Dedifferentiated amniotic fluid mesenchymal stem cell (primary cell): ENCODE measurements at regions not wholly inside any gene's neighbourhood (a gene's known extent, or its start where the extent isn't known, plus 50 kb on each side); places are given as distances from the start of the nearest gene placed in this dataset.

Source experiments
- DNase-seq: peaks from one replicate; pipeline ENCODE4 v3.0.0-alpha.2; 2016; ENCODE audit errors: extremely low spot score

- no peak for DNase-seq
These were observed 179.6 kb downstream of the LMO4 start for GRCh38 chr1:87508247-87508787.

GRCh38 chr1:87510540-87510939 is 181.9 kb downstream of the LMO4 start:
- DNase-seq: no peak

GRCh38 chr1:87511449-87511848 is 182.8 kb downstream of the LMO4 start:
- no peak for DNase-seq

GRCh38 chr1:87512431-87512830 is 183.8 kb downstream of the LMO4 start:
- no peak for DNase-seq

GRCh38 chr1:87513255-87513654 is 184.6 kb downstream of the LMO4 start:
- DNase-seq: no peak

- DNase-seq: no peak
These were observed 185.4 kb downstream of the LMO4 start for GRCh38 chr1:87513966-87514660.

GRCh38 chr1:87515781-87516180 is 187.1 kb downstream of the LMO4 start:
- no peak for DNase-seq

- no peak for DNase-seq
These were observed 190.1 kb downstream of the LMO4 start for GRCh38 chr1:87518794-87519193.

- no peak for DNase-seq
These were observed 192.8 kb downstream of the LMO4 start for GRCh38 chr1:87521452-87521851.

- no peak for DNase-seq
These were observed 194.8 kb downstream of the LMO4 start for GRCh38 chr1:87523466-87523865.

- no peak for DNase-seq
These were observed 195.5 kb downstream of the LMO4 start for GRCh38 chr1:87524021-87524754.

GRCh38 chr1:87528754-87529517 is 200.3 kb downstream of the LMO4 start:
- no peak for DNase-seq

GRCh38 chr1:87530042-87530807 is 201.5 kb downstream of the LMO4 start:
- DNase-seq: no peak

- DNase-seq: no peak
These were observed 206.9 kb downstream of the LMO4 start for GRCh38 chr1:87535551-87535950.

- DNase-seq: no peak
These were observed 210.5 kb downstream of the LMO4 start for GRCh38 chr1:87539147-87539546.

GRCh38 chr1:87542697-87543096 is 214.0 kb downstream of the LMO4 start:
- no peak for DNase-seq

- DNase-seq: no peak
These were observed 221.1 kb downstream of the LMO4 start for GRCh38 chr1:87549738-87550137.

- DNase-seq: no peak
These were observed 224.8 kb downstream of the LMO4 start for GRCh38 chr1:87553511-87553910.

- DNase-seq: no peak
These were observed 226.7 kb downstream of the LMO4 start for GRCh38 chr1:87555366-87555765.

GRCh38 chr1:87556326-87556725 is 227.6 kb downstream of the LMO4 start:
- DNase-seq: no peak

GRCh38 chr1:87558921-87559320 is 230.2 kb downstream of the LMO4 start:
- no peak for DNase-seq

- DNase-seq: no peak
These were observed 231.5 kb downstream of the LMO4 start for GRCh38 chr1:87560137-87560536.
